Activated CD4-positive, CD25-positive, alpha-beta regulatory T cell treated with anti-CD3 and anti-CD28 coated beads, Interleukin-2, amount 50 U/mL, for 72 hours (primary cell): ENCODE measurements at regions not wholly inside any gene's neighbourhood (a gene's known extent, or its start where the extent isn't known, plus 50 kb on each side); places are given as distances from the start of the nearest gene placed in this dataset.
"Not testable (repeated sequence)": the region's sequence is repeated elsewhere in the genome, so short reads cannot be mapped to it uniquely, and the experiment has no call there.

Experiments used
- DNase-seq: peaks from one replicate; pipeline ENCODE4 v3.0.0; 2021

GRCh38 chr5:39671561-39671961 is 246.8 kb upstream of the DAB2 start:
- DNase-seq: no peak

GRCh38 chr5:39670955-39671354 is 246.2 kb upstream of the DAB2 start:
- DNase-seq: no peak

- no peak for DNase-seq
Measured at GRCh38 chr5:39670391-39670790, 245.6 kb upstream of the DAB2 start.

- DNase-seq: no peak
Measured at GRCh38 chr5:39668980-39669379, 244.2 kb upstream of the DAB2 start.

- DNase-seq: no peak
Measured at GRCh38 chr5:39665328-39665727, 240.5 kb upstream of the DAB2 start.

GRCh38 chr5:39662945-39663344 is 238.2 kb upstream of the DAB2 start:
- no peak for DNase-seq

GRCh38 chr5:39661026-39661779 is 236.4 kb upstream of the DAB2 start:
- no peak for DNase-seq

- no peak for DNase-seq
Measured at GRCh38 chr5:39660020-39660419, 235.2 kb upstream of the DAB2 start.

GRCh38 chr5:39658866-39659265 is 234.1 kb upstream of the DAB2 start:
- no peak for DNase-seq

- DNase-seq: no peak
Measured at GRCh38 chr5:39657943-39658342, 233.2 kb upstream of the DAB2 start.

- no peak for DNase-seq
Measured at GRCh38 chr5:39656600-39656999, 231.8 kb upstream of the DAB2 start.

- no peak for DNase-seq
Measured at GRCh38 chr5:39654715-39655114, 229.9 kb upstream of the DAB2 start.

- not testable (repeated sequence) for DNase-seq
Measured at GRCh38 chr5:39652481-39652880, 227.7 kb upstream of the DAB2 start.

GRCh38 chr5:39652036-39652435 is 227.3 kb upstream of the DAB2 start:
- no peak for DNase-seq

- DNase-seq: no peak
Measured at GRCh38 chr5:39650008-39650762, 225.4 kb upstream of the DAB2 start.

- no peak for DNase-seq
Measured at GRCh38 chr5:39648848-39649227, 224.1 kb upstream of the DAB2 start.

GRCh38 chr5:39648085-39648847 is 223.5 kb upstream of the DAB2 start:
- no peak for DNase-seq

GRCh38 chr5:39640552-39640951 is 215.8 kb upstream of the DAB2 start:
- DNase-seq: no peak

GRCh38 chr5:39639618-39640089 is 214.9 kb upstream of the DAB2 start:
- no peak for DNase-seq

- DNase-seq: no peak
Measured at GRCh38 chr5:39638813-39639212, 214.0 kb upstream of the DAB2 start.

- no peak for DNase-seq
Measured at GRCh38 chr5:39633057-39633456, 208.3 kb upstream of the DAB2 start.

GRCh38 chr5:39631958-39632357 is 207.2 kb upstream of the DAB2 start:
- DNase-seq: no peak

- DNase-seq: no peak
Measured at GRCh38 chr5:39629946-39630345, 205.2 kb upstream of the DAB2 start.

GRCh38 chr5:39628348-39628747 is 203.6 kb upstream of the DAB2 start:
- DNase-seq: no peak
